H1 (cell line): ENCODE measurements at regions not wholly inside any gene's neighbourhood (a gene's known extent, or its start where the extent isn't known, plus 50 kb on each side); places are given as distances from the start of the nearest gene placed in this dataset.

Source experiments
- CHD7 ChIP-seq: fragments of 300-600 bp; sonication (generic); IDR thresholded peaks from 2 replicates; pipeline ENCODE4 v1.7.1; 2012; ENCODE audit warnings: low read length, moderate library complexity, mild to moderate bottlenecking, inconsistent platforms; ENCODE audit not compliant: insufficient replicate concordance
- CTBP2 ChIP-seq: IDR thresholded peaks from 2 replicates; pipeline ENCODE4 v1.7.0; 2011; ENCODE audit warnings: borderline replicate concordance, mild to moderate bottlenecking, moderate library complexity, mixed read lengths, low read length; ENCODE audit not compliant: insufficient read depth, insufficient read length
- HDAC6 ChIP-seq: IDR thresholded peaks from one replicate; pipeline ENCODE4 v1.7.1; 2012; ENCODE audit warnings: low read depth, mild to moderate bottlenecking, inconsistent platforms, low read length, moderate library complexity
- KDM5A ChIP-seq: fragments of 200-600 bp; IDR thresholded peaks from 2 replicates; pipeline ENCODE4 v1.7.1; 2012; ENCODE audit warnings: mild to moderate bottlenecking, low read length, inconsistent platforms, mixed read lengths
- PHF8 ChIP-seq: fragments of 200-600 bp; sonication (generic); conservative IDR thresholded peaks from 2 replicates; pipeline ENCODE4 v1.7.1; 2012; ENCODE audit warnings: low read depth, mild to moderate bottlenecking, inconsistent platforms, low read length, moderate library complexity
- POLR2AphosphoS5 ChIP-seq: IDR thresholded peaks from 2 replicates; pipeline ENCODE4 v1.6.1; 2011; ENCODE audit warnings: low read depth, low read length
- POU5F1 ChIP-seq: IDR thresholded peaks from 2 replicates; pipeline ENCODE4 v1.6.1; 2011; ENCODE audit warnings: low read depth, mild to moderate bottlenecking, low read length, moderate library complexity
- SRF ChIP-seq: IDR thresholded peaks from 2 replicates; pipeline ENCODE4 v1.6.1; 2011; ENCODE audit warnings: mild to moderate bottlenecking, low read depth, low read length, moderate library complexity
- TCF12 ChIP-seq: IDR thresholded peaks from 2 replicates; pipeline ENCODE4 v1.6.1; 2011; ENCODE audit warnings: low read depth, mild to moderate bottlenecking, low read length

- no peak for TF ChIP-seq CHD7
- no peak for TF ChIP-seq POU5F1
- TF ChIP-seq SRF, result no peak
- no peak for TF ChIP-seq CTBP2
- TF ChIP-seq POLR2AphosphoS5, result no peak
- TF ChIP-seq PHF8, result no peak
- TF ChIP-seq HDAC6, result no peak
- no peak for TF ChIP-seq TCF12
- TF ChIP-seq KDM5A, result no peak
Observed at GRCh38 chr10:42988517-42989395, 88.1 kb upstream of the RET start (continued).
